Thyroid gland (tissue), 4 donors: ENCODE measurements at regions not wholly inside any gene's neighbourhood (a gene's known extent, or its start where the extent isn't known, plus 50 kb on each side); places are given as distances from the start of the nearest gene placed in this dataset.

Source experiments
- DNase-seq, 2 donors: peaks; one replicate each; pipeline ENCODE4 v3.0.0-alpha.2; 2019
- H3K27ac ChIP-seq, 3 donors: fragments of 200-600 bp; sonication (generic); 1 replicate in 2 of 3; 2 replicates in 1 of 3; pipeline ENCODE4 v1.5.1; 2016 to 2019; ENCODE audit warnings: mild to moderate bottlenecking in 1 of 3, moderate library complexity in 1 of 3
- H3K27me3 ChIP-seq: fragments of 200-600 bp; sonication (generic); one replicate; pipeline ENCODE4 v1.5.1; 2019
- H3K36me3 ChIP-seq, 2 donors: fragments of 200-600 bp; sonication (generic); one replicate each; pipeline ENCODE4 v1.5.1; 2016 to 2019
- H3K4me1 ChIP-seq, 2 donors: fragments of 200-600 bp; sonication (generic); one replicate each; pipeline ENCODE4 v1.5.1; 2017 to 2019
- H3K4me3 ChIP-seq, 3 donors: fragments of 200-600 bp; sonication (generic); replicated peaks in 1 of 3; 1 replicate in 2 of 3; 2 replicates in 1 of 3; pipeline ENCODE4 v1.5.1; 2016; ENCODE audit warnings: mild to moderate bottlenecking in 1 of 3
- H3K9me3 ChIP-seq: fragments of 200-600 bp; sonication (generic); one replicate; pipeline ENCODE4 v1.5.1; 2017
- CTCF ChIP-seq, 6 experiments: fragments of 200-600 bp in 3 of 6; fragments of 450-650 bp in 3 of 6; sonication (generic) in 3 of 6; IDR thresholded peaks; one replicate each; pipeline ENCODE4 v1.5.1; 2016 to 2019; ENCODE audit warnings: antibody characterized with exemption in 6 of 6, mild to moderate bottlenecking in 2 of 6, inconsistent platforms in 1 of 6, moderate library complexity in 1 of 6
- POLR2A ChIP-seq, 2 donors: fragments of 450-650 bp; IDR thresholded peaks; one replicate each; pipeline ENCODE4 v1.6.1; 2017; ENCODE audit warnings: antibody characterized with exemption in 2 of 2, mild to moderate bottlenecking in 2 of 2, moderate library complexity in 1 of 2
- WGBS, 2 donors: methylation state at CpG; one replicate each; pipeline ENCODE4 v1.1.5; 2017; 5-methylcytosine and 5-hydroxymethylcytosine counted together
- intact Hi-C: fragments of 100-400 bp; cut with DNase I; formaldehyde crosslinking; loops from one replicate; pipeline ENCODE4 v1.15.1; 2023

DNA sequence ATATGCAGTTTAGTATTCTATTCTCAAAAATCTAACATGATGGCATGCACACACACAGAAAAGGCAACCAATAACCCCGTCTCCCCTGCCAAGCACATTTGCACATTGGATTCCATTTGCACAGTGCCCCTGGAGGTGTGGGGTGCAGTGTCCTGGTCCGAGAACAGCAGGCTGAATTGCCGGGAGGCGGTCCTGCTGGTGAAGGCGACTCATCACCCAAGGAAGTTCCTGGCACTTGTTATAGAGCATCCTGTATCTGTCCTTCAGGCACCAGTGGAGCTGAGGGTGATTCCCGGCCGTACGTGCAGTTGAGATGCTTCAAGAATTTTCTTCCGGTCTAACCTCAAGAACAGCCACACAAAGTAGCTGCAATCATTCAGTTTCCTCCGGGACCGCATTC is 73.0 kb upstream of the RAB12 start:
- no peak for DNase-seq
- H3K4me1 ChIP-seq = no peaks in the 10 kb centered on the region
- WGBS, 2 donors = 53 to 63% methylated on average over 11 of the region's 11 CpGs
- no peak overlapping the region for H3K4me3 ChIP-seq
- intact Hi-C loops = no loop called here
- no peaks in the 10 kb centered on the region for H3K9me3 ChIP-seq
- no peak overlapping the region for H3K27ac ChIP-seq
- TF ChIP-seq CTCF (IDR thresholded peaks at IDR 0.05) = no peak
- no peak for TF ChIP-seq POLR2A (IDR thresholded peaks at IDR 0.05)
- H3K27me3 ChIP-seq = no peaks in the 10 kb centered on the region
- no peaks in the 10 kb centered on the region for H3K36me3 ChIP-seq

GRCh38 chr18:8536922-8537321 is 72.3 kb upstream of the RAB12 start:
- H3K36me3 ChIP-seq = no peaks in the 10 kb centered on the region
- TF ChIP-seq POLR2A (IDR thresholded peaks at IDR 0.05) (no peak), CTCF (IDR thresholded peaks at IDR 0.05) (no peak)
- 93 to 94% methylated on average over 13 to 14 of the region's 14 CpGs for WGBS, 2 donors
- no peaks in the 10 kb centered on the region for H3K9me3 ChIP-seq
- intact Hi-C loops = no loop called here
- H3K27ac ChIP-seq = no peak overlapping the region
- DNase-seq = no peak
- H3K4me3 ChIP-seq = no peak overlapping the region
- no peaks in the 10 kb centered on the region for H3K27me3 ChIP-seq
- no peaks in the 10 kb centered on the region for H3K4me1 ChIP-seq

GRCh38 chr18:8537400-8537799 is 71.8 kb upstream of the RAB12 start:
- H3K4me1 ChIP-seq = no peaks in the 10 kb centered on the region
- no peak for DNase-seq
- intact Hi-C loops = no loop called here
- no peak for TF ChIP-seq POLR2A (IDR thresholded peaks at IDR 0.05)
- TF ChIP-seq CTCF (IDR thresholded peaks at IDR 0.05) = no peak
- H3K27ac ChIP-seq = no peak overlapping the region
- no peak overlapping the region for H3K4me3 ChIP-seq
- no peaks in the 10 kb centered on the region for H3K9me3 ChIP-seq
- H3K36me3 ChIP-seq = no peaks in the 10 kb centered on the region
- WGBS, 2 donors = 77 to 85% methylated on average over 17 of the region's 17 CpGs
- H3K27me3 ChIP-seq = no peaks in the 10 kb centered on the region

DNA sequence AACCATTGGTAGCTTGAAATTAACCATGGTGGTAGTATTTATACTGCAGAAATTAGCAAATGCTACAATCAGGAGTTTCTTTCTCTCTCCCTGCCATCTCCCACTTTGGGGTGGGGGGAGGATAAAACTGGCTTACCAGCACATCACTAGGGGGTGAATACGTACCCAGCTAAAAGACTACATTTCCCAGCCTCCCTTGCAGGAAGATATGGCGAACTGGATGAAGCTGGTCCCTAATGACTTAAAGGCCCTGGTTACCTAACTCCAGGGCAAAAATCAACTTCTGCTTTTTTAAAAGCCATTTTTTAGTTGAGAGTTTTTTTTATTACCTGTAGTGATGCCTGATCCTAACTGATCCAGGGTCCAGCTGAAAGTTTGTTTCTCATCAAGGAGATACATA is 70.3 kb upstream of the RAB12 start:
- WGBS, 2 donors = 86 to 92% methylated on average over 2 of the region's 2 CpGs
- intact Hi-C loops = no loop called here
- no peaks in the 10 kb centered on the region for H3K27me3 ChIP-seq
- no peak overlapping the region for H3K27ac ChIP-seq
- H3K4me1 ChIP-seq = no peaks in the 10 kb centered on the region
- no peaks in the 10 kb centered on the region for H3K36me3 ChIP-seq
- H3K9me3 ChIP-seq = no peaks in the 10 kb centered on the region
- no peak overlapping the region for H3K4me3 ChIP-seq
- TF ChIP-seq POLR2A (IDR thresholded peaks at IDR 0.05) (no peak), CTCF (IDR thresholded peaks at IDR 0.05) (no peak)
- DNase-seq = no peak

- Histone ChIP-seq H3K4me1 (no peaks in the 10 kb centered on the region), H3K9me3 (no peaks in the 10 kb centered on the region), H3K36me3 (no peaks in the 10 kb centered on the region), H3K27ac (no peak overlapping the region), H3K27me3 (no peaks in the 10 kb centered on the region), H3K4me3 (no peak overlapping the region)
- DNase-seq = no peak
- no peak for TF ChIP-seq CTCF (IDR thresholded peaks at IDR 0.05)
- intact Hi-C loops = no loop called here
- 88 to 94% methylated on average over 5 of the region's 5 CpGs for WGBS, 2 donors
Observed at GRCh38 chr18:8546677-8547076, 62.6 kb upstream of the RAB12 start.
